A549 (cell line): ENCODE measurements at regions not wholly inside any gene's neighbourhood (a gene's known extent, or its start where the extent isn't known, plus 50 kb on each side); places are given as distances from the start of the nearest gene placed in this dataset.

ENCODE experiments used
- ATAC-seq, 2 experiments: fragments of 200-7000 bp in 1 of 2; fragments of >200 bp in 1 of 2; cut with Nextera tagmentation in 1 of 2; cut with Tn5 transposase in 1 of 2; 3 replicates each; pipeline versions ENCODE4 v1.8.0 to v1.9.1; 2018 to 2020; ENCODE audit warnings: mild to moderate bottlenecking in 1 of 2, moderate library complexity in 1 of 2
- CTCF ChIA-PET: fragments of 300-600 bp; sonication (Branson Sonifier 250); formaldehyde crosslinking; extraction: SDS; loops from one replicate; lab custom pipeline; 2021; ENCODE audit warnings: antibody characterized with exemption, inconsistent platforms; lab: Yijun Ruan, JAX
- POLR2A ChIA-PET: fragments of 350-600 bp; formaldehyde crosslinking; extraction: SDS; loops from one replicate; lab custom pipeline; 2021; ENCODE audit warnings: antibody characterized with exemption, inconsistent platforms; lab: Yijun Ruan, JAX
- DNase-seq, 2 experiments: peaks; one replicate each; pipeline versions ENCODE4 v3.0.0 to v3.0.0-alpha.2; 2011 to 2016; ENCODE audit warnings: low read depth in 1 of 2, low spot score in 1 of 2
- FAIRE-seq: peaks from 2 replicates; lab custom pipeline; 2011; peaks lifted over from hg19 to GRCh38; lab: Jason Lieb, UNC
- H3K27ac ChIP-seq, 2 experiments: fragments of >200 bp; sonication (Bioruptor Twin); formaldehyde crosslinking; 3 replicates each; pipeline ENCODE4 v1.5.1; 2016 to 2017
- H3K4me1 ChIP-seq: fragments of >200 bp; sonication (Bioruptor Twin); formaldehyde crosslinking; 3 replicates; pipeline ENCODE4 v1.6.1; 2016
- H3K4me2 ChIP-seq: fragments of >200 bp; sonication (Bioruptor Twin); formaldehyde crosslinking; 3 replicates; pipeline ENCODE4 v1.6.1; 2016
- H3K4me3 ChIP-seq: fragments of >200 bp; sonication (Bioruptor Twin); formaldehyde crosslinking; 3 replicates; pipeline ENCODE4 v1.5.1; 2016
- H3K9me3 ChIP-seq: fragments of >200 bp; sonication (Bioruptor Twin); formaldehyde crosslinking; 3 replicates; pipeline ENCODE4 v1.6.1; 2016
- CBX2 ChIP-seq: fragments of 200-600 bp; sonication (generic); IDR thresholded peaks from 2 replicates; pipeline ENCODE4 v1.6.1; 2016; ENCODE audit warnings: low read depth, mild to moderate bottlenecking, borderline replicate concordance
- CHD2 ChIP-seq: fragments of 150-350 bp; IDR thresholded peaks from 2 replicates; pipeline ENCODE4 v1.6.1; 2014; ENCODE audit warnings: low read length; ENCODE audit not compliant: partially characterized antibody
- EHF ChIP-seq: fragments of 250-450 bp; sonication (Bioruptor Pico); IDR thresholded peaks from 2 replicates; pipeline ENCODE4 v1.5.0; 2020; ENCODE audit warnings: mild to moderate bottlenecking
- EP300 ChIP-seq, 2 experiments: fragments of >200 bp; sonication (Bioruptor Twin); formaldehyde crosslinking; IDR thresholded peaks; 2 replicates in 1 of 2; 3 replicates in 1 of 2; pipeline ENCODE4 v1.6.1; 2016 to 2017
- FOXS1 ChIP-seq: fragments of 250-450 bp; sonication (Bioruptor Pico); IDR thresholded peaks from 2 replicates; pipeline ENCODE4 v1.5.0; 2020; ENCODE audit warnings: mild to moderate bottlenecking, moderate library complexity
- HDAC2 ChIP-seq: fragments of 200-600 bp; sonication (generic); IDR thresholded peaks from 2 replicates; pipeline ENCODE4 v1.6.1; 2016
- HEYL ChIP-seq: fragments of 250-450 bp; sonication (Bioruptor Pico); IDR thresholded peaks from 2 replicates; pipeline ENCODE4 v1.8.0; 2021; ENCODE audit warnings: mild to moderate bottlenecking, moderate library complexity
- HOXA7 ChIP-seq: fragments of 250-450 bp; sonication (Bioruptor Pico); IDR thresholded peaks from 2 replicates; pipeline ENCODE4 v1.5.0; 2020; ENCODE audit warnings: mild to moderate bottlenecking, moderate library complexity
- HOXB5 ChIP-seq: fragments of 250-450 bp; sonication (Bioruptor Pico); IDR thresholded peaks from 2 replicates; pipeline ENCODE4 v1.5.0; 2020; ENCODE audit warnings: mild to moderate bottlenecking, moderate library complexity
- KDM5A ChIP-seq: fragments of 200-600 bp; sonication (generic); IDR thresholded peaks from 2 replicates; pipeline ENCODE4 v1.6.1; 2016; ENCODE audit warnings: antibody characterized with exemption, mild to moderate bottlenecking
- MAFK ChIP-seq: fragments of 450-650 bp; IDR thresholded peaks from 2 replicates; pipeline ENCODE4 v1.6.1; 2014; ENCODE audit not compliant: partially characterized antibody
- RCOR1 ChIP-seq: fragments of 150-350 bp; IDR thresholded peaks from 2 replicates; pipeline ENCODE4 v1.6.1; 2014; ENCODE audit warnings: antibody characterized with exemption, low read length, low read depth
- TP53 ChIP-seq: fragments of 250-450 bp; sonication (Bioruptor Pico); IDR thresholded peaks from 2 replicates; pipeline ENCODE4 v1.5.0; 2021; ENCODE audit warnings: mild to moderate bottlenecking, moderate library complexity
- ZFP36 ChIP-seq: fragments of 450-650 bp; IDR thresholded peaks from 2 replicates; pipeline ENCODE4 v1.6.1; 2014; ENCODE audit warnings: borderline replicate concordance; ENCODE audit not compliant: partially characterized antibody
- ZNF302 ChIP-seq: fragments of 250-450 bp; sonication (Bioruptor Pico); IDR thresholded peaks from 2 replicates; pipeline ENCODE4 v1.9.0; 2021; ENCODE audit warnings: inconsistent platforms, mild to moderate bottlenecking, moderate library complexity
- WGBS: methylation state at CpG from one replicate; pipeline ENCODE4 v1.1.6; 2017; ENCODE audit errors: missing lambda C conversion rate; 5-methylcytosine and 5-hydroxymethylcytosine counted together
- TF ChIP-seq, protein P1 (sequence below): fragments of 200-600 bp; sonication (generic); IDR thresholded peaks from 2 replicates; pipeline ENCODE4 v1.6.1; 2016; ENCODE audit warnings: antibody characterized with exemption, mild to moderate bottlenecking, moderate library complexity
- TF ChIP-seq, protein P2 (sequence below): fragments of >200 bp; sonication (Bioruptor Twin); formaldehyde crosslinking; IDR thresholded peaks from 3 replicates; pipeline ENCODE4 v1.6.1; 2016
- TF ChIP-seq, protein P3 (sequence below): fragments of >200 bp; sonication (Bioruptor Twin); formaldehyde crosslinking; IDR thresholded peaks from 2 replicates; pipeline ENCODE4 v1.6.1; 2016

DNA sequence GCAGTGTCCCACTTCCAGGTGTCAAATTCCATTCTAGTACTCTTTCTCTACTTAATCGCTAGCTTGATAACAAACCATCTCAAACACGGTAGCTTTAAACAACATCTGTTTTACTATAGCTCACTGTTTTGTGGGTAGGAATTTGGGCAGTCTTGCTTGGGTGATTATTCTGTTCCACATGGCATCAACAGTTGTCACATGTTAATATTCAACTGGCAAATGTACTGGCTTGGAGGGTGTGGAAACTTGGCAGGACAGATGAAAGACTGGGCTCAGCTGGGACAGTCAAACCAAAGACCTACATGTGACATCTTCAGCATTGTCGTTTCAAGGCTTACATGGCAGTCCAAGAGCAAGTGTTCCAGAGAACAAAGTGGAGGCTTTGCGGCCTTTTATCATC is 241.8 kb downstream of the PTH2R start (continued):
- TF ChIP-seq, protein P1, sequence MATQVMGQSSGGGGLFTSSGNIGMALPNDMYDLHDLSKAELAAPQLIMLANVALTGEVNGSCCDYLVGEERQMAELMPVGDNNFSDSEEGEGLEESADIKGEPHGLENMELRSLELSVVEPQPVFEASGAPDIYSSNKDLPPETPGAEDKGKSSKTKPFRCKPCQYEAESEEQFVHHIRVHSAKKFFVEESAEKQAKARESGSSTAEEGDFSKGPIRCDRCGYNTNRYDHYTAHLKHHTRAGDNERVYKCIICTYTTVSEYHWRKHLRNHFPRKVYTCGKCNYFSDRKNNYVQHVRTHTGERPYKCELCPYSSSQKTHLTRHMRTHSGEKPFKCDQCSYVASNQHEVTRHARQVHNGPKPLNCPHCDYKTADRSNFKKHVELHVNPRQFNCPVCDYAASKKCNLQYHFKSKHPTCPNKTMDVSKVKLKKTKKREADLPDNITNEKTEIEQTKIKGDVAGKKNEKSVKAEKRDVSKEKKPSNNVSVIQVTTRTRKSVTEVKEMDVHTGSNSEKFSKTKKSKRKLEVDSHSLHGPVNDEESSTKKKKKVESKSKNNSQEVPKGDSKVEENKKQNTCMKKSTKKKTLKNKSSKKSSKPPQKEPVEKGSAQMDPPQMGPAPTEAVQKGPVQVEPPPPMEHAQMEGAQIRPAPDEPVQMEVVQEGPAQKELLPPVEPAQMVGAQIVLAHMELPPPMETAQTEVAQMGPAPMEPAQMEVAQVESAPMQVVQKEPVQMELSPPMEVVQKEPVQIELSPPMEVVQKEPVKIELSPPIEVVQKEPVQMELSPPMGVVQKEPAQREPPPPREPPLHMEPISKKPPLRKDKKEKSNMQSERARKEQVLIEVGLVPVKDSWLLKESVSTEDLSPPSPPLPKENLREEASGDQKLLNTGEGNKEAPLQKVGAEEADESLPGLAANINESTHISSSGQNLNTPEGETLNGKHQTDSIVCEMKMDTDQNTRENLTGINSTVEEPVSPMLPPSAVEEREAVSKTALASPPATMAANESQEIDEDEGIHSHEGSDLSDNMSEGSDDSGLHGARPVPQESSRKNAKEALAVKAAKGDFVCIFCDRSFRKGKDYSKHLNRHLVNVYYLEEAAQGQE = no peak
- no peak for TF ChIP-seq HDAC2

DNA sequence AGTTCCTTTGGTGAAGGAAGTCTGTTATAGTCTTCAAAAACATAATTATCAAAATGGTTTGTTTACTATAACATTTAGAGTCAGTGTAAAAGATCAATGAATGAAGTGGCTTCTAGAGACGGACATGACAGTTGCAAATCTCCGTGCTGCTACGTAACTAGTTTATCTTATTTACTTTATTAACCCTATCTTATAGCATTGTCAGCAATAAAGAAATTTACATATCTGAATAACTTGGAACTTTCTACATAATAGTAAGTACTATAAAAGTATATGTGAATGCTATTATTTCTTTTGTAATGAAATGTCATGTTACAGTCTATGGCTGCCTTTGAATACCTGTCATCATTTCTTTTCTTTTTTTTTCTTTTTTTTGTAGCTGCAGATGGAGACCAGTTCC is 246.8 kb downstream of the PTH2R start:
- ChIA-PET CTCF (no interaction called here), POLR2A (no interaction called here)
- FAIRE-seq (no peak), DNase-seq (no peak), ATAC-seq (no peak)
- H3K27ac ChIP-seq = no peak overlapping the region
- WGBS = 41% methylated on average over 3 of the region's 3 CpGs
- no peaks in the 10 kb centered on the region for H3K4me1 ChIP-seq
- TF ChIP-seq MAFK = peak; percentile 58
- TF ChIP-seq ZNF302 (CRISPR knock-in tag) = no peak
- H3K9me3 ChIP-seq = no peaks in the 10 kb centered on the region
- no peak overlapping the region for H3K4me3 ChIP-seq
- no peak overlapping the region for H3K4me2 ChIP-seq

DNA sequence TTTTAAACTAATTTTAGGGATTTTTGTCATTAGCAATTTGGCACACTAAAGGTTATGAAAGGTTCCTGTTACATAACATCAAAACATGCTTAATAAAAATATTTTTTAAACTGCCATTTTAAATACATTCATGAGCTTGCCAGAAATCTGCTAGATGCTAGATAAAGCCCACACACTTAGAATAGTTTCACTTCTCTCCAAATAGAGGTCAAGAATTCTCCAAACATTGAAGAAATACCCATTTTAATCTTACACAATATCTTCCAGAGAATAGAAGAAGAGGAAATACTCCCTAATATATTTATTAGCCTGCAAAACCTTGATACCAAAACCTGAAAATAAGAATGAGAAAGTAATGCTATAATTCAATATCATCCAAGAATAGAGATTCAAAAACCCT is 247.5 kb downstream of the PTH2R start:
- no peak for FAIRE-seq
- ChIA-PET CTCF (no interaction called here), POLR2A (no interaction called here)
- no peak overlapping the region for H3K4me2 ChIP-seq
- no peak overlapping the region for H3K27ac ChIP-seq
- ATAC-seq = no peak
- TF ChIP-seq RCOR1 (no peak), EP300 (IDR thresholded peaks at IDR 0.05) (no peak), CBX2 (no peak), HOXA7 (CRISPR knock-in tag) (no peak), HDAC2 (no peak), CHD2 (no peak), KDM5A (no peak), MAFK (no peak), HEYL (CRISPR knock-in tag) (no peak), HOXB5 (no peak), ZFP36 (no peak)
- TF ChIP-seq, protein P2, sequence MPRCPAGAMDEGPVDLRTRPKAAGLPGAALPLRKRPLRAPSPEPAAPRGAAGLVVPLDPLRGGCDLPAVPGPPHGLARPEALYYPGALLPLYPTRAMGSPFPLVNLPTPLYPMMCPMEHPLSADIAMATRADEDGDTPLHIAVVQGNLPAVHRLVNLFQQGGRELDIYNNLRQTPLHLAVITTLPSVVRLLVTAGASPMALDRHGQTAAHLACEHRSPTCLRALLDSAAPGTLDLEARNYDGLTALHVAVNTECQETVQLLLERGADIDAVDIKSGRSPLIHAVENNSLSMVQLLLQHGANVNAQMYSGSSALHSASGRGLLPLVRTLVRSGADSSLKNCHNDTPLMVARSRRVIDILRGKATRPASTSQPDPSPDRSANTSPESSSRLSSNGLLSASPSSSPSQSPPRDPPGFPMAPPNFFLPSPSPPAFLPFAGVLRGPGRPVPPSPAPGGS = no peak
- TF ChIP-seq, protein P3, sequence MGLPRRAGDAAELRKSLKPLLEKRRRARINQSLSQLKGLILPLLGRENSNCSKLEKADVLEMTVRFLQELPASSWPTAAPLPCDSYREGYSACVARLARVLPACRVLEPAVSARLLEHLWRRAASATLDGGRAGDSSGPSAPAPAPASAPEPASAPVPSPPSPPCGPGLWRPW = no peak
- no peaks in the 10 kb centered on the region for H3K4me1 ChIP-seq
- DNase-seq = no peak
- no peaks in the 10 kb centered on the region for H3K9me3 ChIP-seq
- no peak overlapping the region for H3K4me3 ChIP-seq

DNA sequence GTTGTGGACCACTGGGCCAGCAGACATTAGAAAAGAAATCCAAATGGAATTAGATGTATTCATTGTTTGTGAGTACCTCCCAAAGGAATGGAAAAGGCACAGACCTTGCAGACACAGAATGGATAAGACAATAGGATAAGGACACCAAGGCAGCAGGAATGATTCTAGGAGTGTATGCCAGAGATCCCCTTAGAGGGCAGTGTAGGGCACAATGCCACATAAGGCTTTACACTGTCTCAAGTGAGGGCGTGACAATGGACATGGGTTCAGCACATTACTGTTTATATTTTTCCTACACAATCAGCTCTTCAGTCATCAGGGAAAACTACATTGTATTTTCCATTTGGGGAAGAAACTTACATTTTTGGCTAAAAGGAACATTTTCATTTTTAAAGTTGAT is 250.9 kb downstream of the PTH2R start:
- H3K9me3 ChIP-seq = no peaks in the 10 kb centered on the region
- CTCF ChIA-PET = no interaction called here
- FAIRE-seq (no peak), ATAC-seq (peak in 1 of 2 experiments; percentile 72; a peak in 2 of 6 replicates), DNase-seq (peak in 1 of 2 experiments; percentile 11)
- POLR2A ChIA-PET = no interaction called here
- H3K27ac ChIP-seq = no peak overlapping the region
- H3K4me3 ChIP-seq = no peak overlapping the region
- no peak overlapping the region for H3K4me2 ChIP-seq
- WGBS = 0% methylated on average over 1 of the region's 1 CpG
- H3K4me1 ChIP-seq = no peaks in the 10 kb centered on the region
- no peak for TF ChIP-seq EHF
- no peak for TF ChIP-seq CBX2
- no peak for TF ChIP-seq TP53 (CRISPR knock-in tag)
- TF ChIP-seq FOXS1 (CRISPR knock-in tag) = no peak
